KG1 (cell line): ENCODE measurements at regions not wholly inside any gene's neighbourhood (a gene's known extent, or its start where the extent isn't known, plus 50 kb on each side); places are given as distances from the start of the nearest gene placed in this dataset.
"Not testable (repeated sequence)": the region's sequence is repeated elsewhere in the genome, so short reads cannot be mapped to it uniquely, and the experiment has no call there.

Experiments
- DNase-seq: peaks from one replicate; lab custom pipeline; 2025; lab: John Stamatoyannopoulos, UW

DNA sequence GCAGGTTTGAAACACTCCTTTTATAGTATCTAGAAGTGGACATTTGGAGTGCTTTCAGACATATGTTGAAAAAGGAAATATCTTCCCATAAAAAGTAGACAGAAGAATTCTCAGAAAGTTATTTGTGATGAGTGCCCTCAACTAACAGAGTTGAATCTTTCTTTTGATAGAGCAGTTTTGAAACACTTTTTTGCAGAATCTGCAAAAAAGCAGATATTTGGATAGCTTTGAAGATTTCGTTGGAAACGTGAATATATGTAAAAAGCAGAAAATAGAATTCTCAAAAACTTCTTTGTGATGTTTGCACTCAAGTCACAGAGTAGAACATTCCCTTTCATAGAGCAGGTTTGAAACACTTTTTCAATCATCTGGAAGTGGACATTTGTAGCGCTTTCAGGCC lies 676.4 kb upstream of the ZNF337 start:
- not testable (repeated sequence) for DNase-seq

DNA sequence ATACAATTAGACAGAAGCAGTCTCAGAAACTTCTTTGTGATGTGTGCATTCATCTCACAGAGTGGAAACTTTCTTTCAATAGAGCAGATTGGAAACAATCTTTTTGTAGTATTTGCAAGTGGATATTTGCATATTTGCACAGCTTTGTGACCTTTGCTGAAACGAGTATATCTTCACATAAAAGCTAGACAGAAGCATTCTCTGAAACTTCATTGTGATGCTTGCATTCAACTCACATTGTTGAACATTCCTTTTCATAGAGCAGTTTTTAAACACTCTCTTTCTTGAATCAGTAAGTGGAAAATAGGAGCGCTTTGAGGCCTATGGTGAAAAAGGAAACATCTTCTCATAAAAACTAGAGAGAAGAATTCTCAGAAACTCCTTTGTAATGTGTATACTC lies 657.9 kb upstream of the ZNF337 start:
- no peak for DNase-seq

GRCh38 chr20:26347396-26347795 lies 650.7 kb upstream of the ZNF337 start:
- DNase-seq, result no peak

GRCh38 chr20:26340460-26341065 lies 643.9 kb upstream of the ZNF337 start:
- DNase-seq, result not testable (repeated sequence)

- no peak for DNase-seq
These were observed 627.5 kb upstream of the ZNF337 start for GRCh38 chr20:26324177-26324576.

GRCh38 chr20:26315054-26315453 lies 618.4 kb upstream of the ZNF337 start:
- no peak for DNase-seq

- not testable (repeated sequence) for DNase-seq
These were observed 613.1 kb upstream of the ZNF337 start for GRCh38 chr20:26309720-26310119.

- DNase-seq, result no peak
These were observed 612.3 kb upstream of the ZNF337 start for GRCh38 chr20:26308961-26309360.

DNA sequence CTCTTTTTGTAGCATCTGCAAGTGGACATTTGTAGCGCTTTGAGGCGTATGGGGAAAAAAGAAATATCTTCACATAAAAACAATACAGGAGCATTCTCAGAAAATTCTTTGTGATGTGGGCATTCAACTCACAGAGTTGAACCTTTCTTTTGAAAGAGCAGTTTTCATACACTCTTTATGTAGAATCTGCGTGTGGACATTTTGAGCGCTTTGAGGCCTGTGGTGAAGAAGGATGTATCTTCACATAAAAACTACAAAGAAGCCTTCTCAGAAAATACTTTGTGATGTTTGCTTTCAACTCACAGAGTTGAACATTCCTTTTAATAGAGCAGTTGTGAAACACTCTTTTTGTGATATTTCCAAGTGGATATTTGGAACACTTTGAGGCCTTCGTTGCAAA lies 598.4 kb upstream of the ZNF337 start:
- no peak for DNase-seq

DNA sequence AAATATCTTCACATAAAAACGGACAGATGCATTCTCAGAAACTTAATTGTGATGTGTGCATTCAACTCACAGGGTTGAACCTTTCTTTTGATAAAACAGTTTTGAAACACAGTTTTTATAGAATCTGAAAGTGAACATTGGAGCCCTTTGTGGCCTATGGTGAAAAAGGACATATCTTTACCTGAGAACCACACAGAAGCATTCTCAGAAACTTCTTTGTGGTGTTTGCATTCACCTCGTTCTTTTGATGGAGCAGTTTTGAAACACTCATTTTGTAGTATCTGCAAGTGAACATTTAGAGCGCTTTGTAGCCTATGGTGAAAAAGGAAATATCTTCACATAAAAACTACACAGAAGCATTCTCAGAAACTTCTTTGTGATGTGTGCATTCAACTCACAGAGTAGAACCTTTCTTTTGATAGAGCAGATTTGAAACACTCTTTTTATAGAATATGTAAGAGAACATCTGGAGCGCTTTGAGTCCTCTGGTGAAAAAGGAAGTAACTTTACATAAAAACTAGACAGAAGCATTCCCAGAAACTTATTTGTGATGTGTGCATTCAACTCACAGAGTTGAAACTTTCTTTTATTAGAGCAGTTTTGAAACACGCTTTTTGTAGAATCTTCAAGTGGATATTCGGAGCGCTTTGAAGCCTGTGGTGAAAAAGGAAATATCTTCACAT lies 591.9 kb upstream of the ZNF337 start:
- not testable (repeated sequence) for DNase-seq

DNA sequence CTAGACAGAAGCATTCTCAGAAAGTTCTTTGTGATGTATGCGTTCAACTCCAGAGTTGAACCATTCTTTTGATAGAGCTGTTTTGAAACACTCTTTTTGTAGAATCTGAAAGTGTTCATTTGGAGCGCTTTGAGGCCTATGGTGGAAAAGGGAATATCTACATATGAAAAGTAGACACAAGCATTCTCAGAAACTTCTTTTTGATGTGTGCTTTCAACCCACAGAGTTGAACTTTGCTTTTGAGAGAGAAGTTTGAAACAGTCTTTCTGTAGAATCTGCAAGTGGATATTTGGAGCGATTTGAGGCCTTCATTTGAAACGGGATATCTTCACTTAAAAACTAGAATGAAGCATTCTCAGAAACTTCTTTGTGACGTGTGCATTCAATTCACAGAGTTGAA lies 582.6 kb upstream of the ZNF337 start:
- no peak for DNase-seq

DNA sequence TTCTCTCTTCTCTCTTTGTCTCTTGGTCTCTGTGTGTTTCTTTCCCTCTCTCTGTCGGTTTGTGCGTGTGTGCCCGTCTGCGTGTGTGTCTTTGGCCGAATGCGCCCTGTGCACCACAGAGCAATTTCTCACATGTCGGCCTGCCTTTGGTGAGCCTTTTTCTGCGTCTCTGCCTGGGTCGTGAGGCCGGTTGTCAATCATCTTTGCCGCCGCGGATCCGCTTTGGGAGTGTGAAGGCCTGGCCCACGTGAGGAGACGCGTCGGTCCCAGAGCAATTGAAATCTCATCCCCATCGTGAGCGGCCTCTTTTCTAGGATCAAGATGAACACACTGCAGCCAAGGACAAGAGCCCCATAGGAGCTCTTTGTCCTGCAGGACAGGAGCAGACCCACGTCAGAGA lies 580.7 kb upstream of the ZNF337 start:
- no peak for DNase-seq

- no peak for DNase-seq
These were observed 580.0 kb upstream of the ZNF337 start for GRCh38 chr20:26276554-26277210.

- DNase-seq, result not testable (repeated sequence)
These were observed 572.1 kb upstream of the ZNF337 start for GRCh38 chr20:26268762-26269161.

DNA sequence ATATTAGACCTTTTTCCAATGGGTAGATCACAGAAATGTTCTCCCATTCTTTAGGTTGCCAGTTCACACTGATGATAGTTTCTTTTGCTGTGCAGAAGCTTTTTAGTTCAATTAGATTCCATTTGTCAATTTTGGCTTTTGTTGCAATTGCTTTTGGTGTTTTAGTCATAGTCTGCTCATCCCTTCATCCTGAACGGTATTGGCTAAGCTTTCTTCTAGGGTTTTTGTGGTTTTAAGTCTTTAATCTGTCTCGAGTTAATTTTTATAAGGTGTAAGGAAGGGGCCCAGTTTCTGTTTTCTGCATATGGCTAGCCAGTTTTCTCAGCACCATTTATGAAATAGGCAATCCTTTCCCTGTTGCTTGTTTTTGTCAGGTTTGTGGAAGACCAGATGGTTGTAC lies 564.3 kb upstream of the ZNF337 start:
- DNase-seq, result not testable (repeated sequence)

- DNase-seq, result not testable (repeated sequence)
These were observed 555.8 kb upstream of the ZNF337 start for GRCh38 chr20:26252311-26252975.

- not testable (repeated sequence) for DNase-seq
These were observed 554.7 kb upstream of the ZNF337 start for GRCh38 chr20:26251376-26251775.

GRCh38 chr20:26250249-26251114 lies 553.8 kb upstream of the ZNF337 start:
- DNase-seq, result not testable (repeated sequence)

DNA sequence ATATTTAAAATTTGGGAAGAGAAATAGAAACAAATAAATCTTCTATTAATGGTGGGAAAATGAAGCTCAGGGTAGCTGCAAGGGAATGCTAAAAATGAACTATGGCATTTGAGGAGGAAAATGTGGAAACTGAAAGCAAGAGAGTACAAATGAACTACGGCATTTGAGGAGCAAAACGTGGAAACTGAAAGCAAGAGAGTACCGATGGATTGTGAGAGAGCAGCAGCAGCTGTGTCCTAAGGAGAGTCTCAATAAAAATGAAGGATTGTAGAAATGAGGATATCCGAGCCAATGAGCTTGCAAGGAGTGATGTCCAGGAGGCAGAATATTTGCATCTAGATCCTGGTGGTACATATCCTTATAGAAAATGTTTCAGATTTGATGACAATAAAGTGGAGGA lies 547.1 kb upstream of the ZNF337 start:
- DNase-seq, result no peak

DNA sequence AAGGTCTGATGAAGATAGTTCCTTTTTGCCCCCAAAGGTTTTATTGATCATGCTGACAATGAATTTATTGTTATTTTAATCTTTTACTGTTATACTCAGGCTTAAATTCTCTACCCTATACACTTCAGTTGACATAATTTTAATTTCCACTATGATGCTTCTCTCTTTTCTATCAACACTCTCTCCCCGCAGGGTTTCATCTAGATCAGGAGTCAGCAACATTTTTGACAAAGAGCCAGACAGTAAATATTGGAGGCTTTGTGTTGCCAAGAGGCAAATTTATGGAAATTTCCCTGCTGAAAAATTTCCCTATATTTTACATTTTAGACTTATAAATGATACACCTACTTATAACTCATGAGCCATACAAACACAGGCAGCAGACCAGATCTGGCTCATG lies 524.0 kb upstream of the ZNF337 start:
- DNase-seq, result not testable (repeated sequence)

- not testable (repeated sequence) for DNase-seq
These were observed 522.9 kb upstream of the ZNF337 start for GRCh38 chr20:26219546-26219945.

- DNase-seq, result no peak
These were observed 521.6 kb upstream of the ZNF337 start for GRCh38 chr20:26218301-26218700.
